Fibroblast of the aortic adventitia (primary cell): ENCODE measurements at regions not wholly inside any gene's neighbourhood (a gene's known extent, or its start where the extent isn't known, plus 50 kb on each side); places are given as distances from the start of the nearest gene placed in this dataset.
"Not testable (repeated sequence)": the region's sequence is repeated elsewhere in the genome, so short reads cannot be mapped to it uniquely, and the experiment has no call there.

Source experiments
- DNase-seq: peaks from one replicate; pipeline ENCODE4 v3.0.0-alpha.2; 2010; ENCODE audit warnings: low read depth
- H3K4me3 ChIP-seq: 2 replicates; pipeline ENCODE4 v1.5.1; 2011; ENCODE audit warnings: low read depth, mild to moderate bottlenecking, control low read depth, low read length, moderate library complexity
- CTCF ChIP-seq: IDR thresholded peaks from 2 replicates; pipeline ENCODE4 v1.5.1; 2011; ENCODE audit warnings: mild to moderate bottlenecking, low read length, control low read depth, inconsistent platforms; ENCODE audit not compliant: insufficient read depth

- TF ChIP-seq CTCF = no peak
- H3K4me3 ChIP-seq = no peak overlapping the region
- no peak for DNase-seq
Observed at GRCh38 chr14:43360239-43360638, 1146.8 kb downstream of the FSCB start.

GRCh38 chr14:43359317-43359716 lies 1147.8 kb downstream of the FSCB start:
- DNase-seq = no peak
- H3K4me3 ChIP-seq = no peak overlapping the region
- TF ChIP-seq CTCF = no peak

GRCh38 chr14:43356979-43357545 lies 1150.0 kb downstream of the FSCB start:
- no peak for TF ChIP-seq CTCF

GRCh38 chr14:43356382-43356781 lies 1150.7 kb downstream of the FSCB start:
- DNase-seq = no peak
- no peak overlapping the region for H3K4me3 ChIP-seq
- TF ChIP-seq CTCF = no peak

More at GRCh38 chr14:43356979-43357545, 1150.0 kb downstream of the FSCB start:
- H3K4me3 ChIP-seq = no peak overlapping the region
- no peak for DNase-seq

GRCh38 chr14:43341921-43342320 lies 1165.2 kb downstream of the FSCB start:
- no peak for TF ChIP-seq CTCF
- no peak overlapping the region for H3K4me3 ChIP-seq
- no peak for DNase-seq

GRCh38 chr14:43338713-43339112 lies 1168.4 kb downstream of the FSCB start:
- DNase-seq = no peak
- TF ChIP-seq CTCF = no peak
- H3K4me3 ChIP-seq = no peak overlapping the region

GRCh38 chr14:43336351-43336750 lies 1170.7 kb downstream of the FSCB start:
- DNase-seq = no peak
- H3K4me3 ChIP-seq = no peak overlapping the region
- no peak for TF ChIP-seq CTCF

- H3K4me3 ChIP-seq, DNase-seq: not testable (repeated sequence)
Observed at GRCh38 chr14:43326501-43327407, 1180.3 kb downstream of the FSCB start.
